HG03135 (cell line): ENCODE measurements at regions not wholly inside any gene's neighbourhood (a gene's known extent, or its start where the extent isn't known, plus 50 kb on each side); places are given as distances from the start of the nearest gene placed in this dataset.
"Not testable (repeated sequence)": the region's sequence is repeated elsewhere in the genome, so short reads cannot be mapped to it uniquely, and the experiment has no call there.

Experiments
- ATAC-seq: cut with Tn5 transposase; IDR thresholded peaks from one replicate; pipeline ENCODE4 v1.9.1; 2021; ENCODE audit warnings: mild to moderate bottlenecking, moderate library complexity; ENCODE audit not compliant: unreplicated experiment

- no peak for ATAC-seq
Observed at GRCh38 chr5:145585443-145586148, 249.5 kb downstream of the PRELID2 start.

GRCh38 chr5:145579301-145579700 is 255.8 kb downstream of the PRELID2 start:
- ATAC-seq = no peak

GRCh38 chr5:145574889-145575573 is 260.1 kb downstream of the PRELID2 start:
- no peak for ATAC-seq

GRCh38 chr5:145568581-145568980 is 266.6 kb downstream of the PRELID2 start:
- ATAC-seq = no peak

- no peak for ATAC-seq
Observed at GRCh38 chr5:145562931-145563330, 272.2 kb downstream of the PRELID2 start.

GRCh38 chr5:145558288-145558687 is 276.9 kb downstream of the PRELID2 start:
- ATAC-seq = no peak

- no peak for ATAC-seq
Observed at GRCh38 chr5:145557345-145557744, 277.8 kb downstream of the PRELID2 start.

GRCh38 chr5:145554399-145554798 is 280.7 kb downstream of the PRELID2 start:
- ATAC-seq = no peak

- no peak for ATAC-seq
Observed at GRCh38 chr5:145553177-145553576, 282.0 kb downstream of the PRELID2 start.

- no peak for ATAC-seq
Observed at GRCh38 chr5:145551714-145552113, 283.4 kb downstream of the PRELID2 start.

- no peak for ATAC-seq
Observed at GRCh38 chr5:145548097-145548496, 287.0 kb downstream of the PRELID2 start.

- ATAC-seq = no peak
Observed at GRCh38 chr5:145544401-145544800, 290.7 kb downstream of the PRELID2 start.

GRCh38 chr5:145543968-145544367 is 291.2 kb downstream of the PRELID2 start:
- ATAC-seq = no peak

- no peak for ATAC-seq
Observed at GRCh38 chr5:145540375-145540774, 294.8 kb downstream of the PRELID2 start.

- no peak for ATAC-seq
Observed at GRCh38 chr5:145539201-145539600, 295.9 kb downstream of the PRELID2 start.

GRCh38 chr5:145536133-145536532 is 299.0 kb downstream of the PRELID2 start:
- no peak for ATAC-seq

GRCh38 chr5:145531038-145531734 is 304.0 kb downstream of the PRELID2 start:
- no peak for ATAC-seq

GRCh38 chr5:145521523-145521922 is 313.6 kb downstream of the PRELID2 start:
- ATAC-seq = no peak

GRCh38 chr5:145521066-145521465 is 314.1 kb downstream of the PRELID2 start:
- no peak for ATAC-seq

GRCh38 chr5:145520335-145520734 is 314.8 kb downstream of the PRELID2 start:
- no peak for ATAC-seq

- not testable (repeated sequence) for ATAC-seq
Observed at GRCh38 chr5:145517588-145517987, 317.6 kb downstream of the PRELID2 start.

- no peak for ATAC-seq
Observed at GRCh38 chr5:145511351-145511750, 323.8 kb downstream of the PRELID2 start.
